ENCODE measurements at regions not wholly inside any gene's neighbourhood (a gene's known extent, or its start where the extent isn't known, plus 50 kb on each side); places are given as distances from the start of the nearest gene placed in this dataset.

- TF ChIP-seq CTCF (conservative IDR thresholded peaks at IDR 0.05; ENCODE audit: low read depth, low read length): no peak
Observed at GRCh38 chr2:2889646-2890045, 488.0 kb downstream of the EIPR1 start.

DNA sequence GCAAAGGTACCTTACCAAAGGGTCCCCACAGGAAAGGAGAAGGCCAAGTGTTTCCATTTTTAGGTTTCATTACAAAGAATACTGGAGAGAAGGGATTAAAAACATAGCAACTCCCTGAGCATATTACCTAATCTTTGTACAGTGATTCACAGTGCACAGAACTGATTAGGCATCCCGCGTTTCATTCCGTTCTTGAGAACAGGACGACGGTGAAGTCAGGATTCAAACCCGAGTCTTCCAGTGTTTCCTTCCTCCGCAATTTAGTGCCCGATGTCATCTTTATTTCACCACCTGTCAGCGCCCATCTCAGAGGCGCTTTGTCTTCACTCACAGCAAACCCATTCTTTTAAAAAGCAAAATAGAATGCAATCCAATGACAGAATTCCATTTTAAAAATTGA lies 488.5 kb downstream of the EIPR1 start:
- DNase-seq (ENCODE audit: low read depth): no peak
- no peak overlapping the region for H3K4me3 ChIP-seq (ENCODE audit: low read depth, low read length)
- TF ChIP-seq CTCF (conservative IDR thresholded peaks at IDR 0.05; ENCODE audit: low read depth, low read length): no peak

More at GRCh38 chr2:2889646-2890045, 488.0 kb downstream of the EIPR1 start:
- DNase-seq (ENCODE audit: low read depth): no peak
- H3K4me3 ChIP-seq (ENCODE audit: low read depth, low read length): no peak overlapping the region

GRCh38 chr2:2887772-2888387 lies 489.7 kb downstream of the EIPR1 start:
- no peak for TF ChIP-seq CTCF (conservative IDR thresholded peaks at IDR 0.05; ENCODE audit: low read depth, low read length)
- DNase-seq (ENCODE audit: low read depth): no peak

GRCh38 chr2:2886922-2887321 lies 490.7 kb downstream of the EIPR1 start:
- DNase-seq (ENCODE audit: low read depth): no peak
- no peak for TF ChIP-seq CTCF (conservative IDR thresholded peaks at IDR 0.05; ENCODE audit: low read depth, low read length)

More at GRCh38 chr2:2887772-2888387, 489.7 kb downstream of the EIPR1 start:
- no peak overlapping the region for H3K4me3 ChIP-seq (ENCODE audit: low read depth, low read length)

DNA sequence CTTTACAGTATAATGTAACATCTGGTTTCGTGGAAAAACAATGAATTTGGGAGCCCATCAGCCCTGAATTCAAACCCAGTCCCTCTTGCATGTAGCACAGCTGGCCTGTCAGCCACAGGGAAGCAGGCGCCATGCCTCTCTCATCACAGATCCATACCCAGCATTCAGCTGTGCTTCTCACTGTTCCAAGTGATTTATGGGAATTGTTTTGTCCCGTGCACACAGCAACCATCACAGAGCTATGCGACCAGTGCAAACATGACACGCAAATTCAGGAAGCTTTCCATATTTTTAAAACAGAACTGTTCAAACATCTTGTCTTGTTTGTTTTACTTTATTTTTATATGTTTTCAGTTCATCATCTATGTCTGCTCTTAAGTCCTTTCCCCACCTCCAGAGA lies 496.1 kb downstream of the EIPR1 start:
- no peak for TF ChIP-seq CTCF (conservative IDR thresholded peaks at IDR 0.05; ENCODE audit: low read depth, low read length)
- H3K4me3 ChIP-seq (ENCODE audit: low read depth, low read length): no peak overlapping the region

More at GRCh38 chr2:2886922-2887321, 490.7 kb downstream of the EIPR1 start:
- no peak overlapping the region for H3K4me3 ChIP-seq (ENCODE audit: low read depth, low read length)

DNA sequence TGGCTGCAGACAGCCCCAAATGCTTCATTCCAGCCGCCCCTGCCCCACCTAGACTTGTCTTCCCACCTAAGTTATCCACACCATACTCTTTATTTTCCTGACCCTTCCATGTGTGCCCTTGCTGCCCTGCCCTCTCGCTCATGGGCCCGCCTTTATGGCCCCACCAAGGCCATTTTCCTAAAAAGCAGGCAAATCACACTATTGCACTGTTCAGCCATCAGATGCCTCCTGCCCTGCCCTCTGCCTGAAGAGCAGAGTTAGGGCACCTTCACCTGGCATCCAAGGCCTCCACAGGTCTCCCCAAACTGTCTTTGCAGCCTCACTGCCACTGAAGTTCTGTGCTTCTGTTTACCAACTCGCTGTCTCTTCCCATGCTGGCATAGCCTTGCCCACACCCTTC lies 496.7 kb downstream of the EIPR1 start:
- no peak overlapping the region for H3K4me3 ChIP-seq (ENCODE audit: low read depth, low read length)
- no peak for DNase-seq (ENCODE audit: low read depth)
- no peak for TF ChIP-seq CTCF (conservative IDR thresholded peaks at IDR 0.05; ENCODE audit: low read depth, low read length)

More for the DNA sequence above, 496.1 kb downstream of the EIPR1 start:
- no peak for DNase-seq (ENCODE audit: low read depth)

DNA sequence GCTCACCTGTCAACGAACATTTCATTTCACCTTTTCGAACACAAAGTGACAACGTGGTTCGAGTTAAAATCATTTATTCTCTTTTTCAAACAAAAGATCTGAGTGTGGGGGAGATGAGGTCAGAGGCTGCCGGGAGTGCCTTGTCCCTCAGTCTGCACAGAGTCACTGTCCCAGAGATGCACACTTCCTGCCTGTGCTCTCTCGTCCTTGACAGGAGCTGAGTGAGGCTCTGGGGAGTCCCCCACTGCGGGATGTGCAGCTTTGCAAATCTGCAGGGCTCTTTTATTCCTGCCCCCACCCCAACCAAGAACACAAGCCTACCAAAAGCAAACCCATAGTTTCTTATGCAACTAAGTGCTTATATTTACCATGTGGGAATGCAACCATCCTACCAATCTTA lies 497.8 kb downstream of the EIPR1 start:
- no peak for DNase-seq (ENCODE audit: low read depth)
- H3K4me3 ChIP-seq (ENCODE audit: low read depth, low read length): no peak overlapping the region
- TF ChIP-seq CTCF (conservative IDR thresholded peaks at IDR 0.05; ENCODE audit: low read depth, low read length): no peak

Data from choroid plexus epithelial cell (primary cell).